ENCODE measurements at regions not wholly inside any gene's neighbourhood (a gene's known extent, or its start where the extent isn't known, plus 50 kb on each side); places are given as distances from the start of the nearest gene placed in this dataset.

GRCh38 chr16:79400462-79401149 is 199.9 kb downstream of the MAF start:
- Histone ChIP-seq H3K27me3 (ENCODE audit: low read depth) (no peaks in the 10 kb centered on the region), H3K36me3 (no peaks in the 10 kb centered on the region), H3K4me3 (no peak overlapping the region), H3K9me3 (no peaks in the 10 kb centered on the region), H3K4me1 (no peaks in the 10 kb centered on the region), H3K27ac (no peak overlapping the region)
- intact Hi-C loops (cut with DNase I) = no loop called here
- DNase-seq (no peak), ATAC-seq (no peak)
- no peak for TF ChIP-seq CTCF (IDR thresholded peaks at IDR 0.05)

- intact Hi-C loops (cut with DNase I) = no loop called here
- Histone ChIP-seq H3K27me3 (ENCODE audit: low read depth) (no peaks in the 10 kb centered on the region), H3K9me3 (no peaks in the 10 kb centered on the region), H3K27ac (no peak overlapping the region), H3K4me3 (no peak overlapping the region), H3K4me1 (no peaks in the 10 kb centered on the region), H3K36me3 (no peaks in the 10 kb centered on the region)
- no peak for TF ChIP-seq CTCF (IDR thresholded peaks at IDR 0.05)
- DNase-seq (no peak), ATAC-seq (no peak)
Observed at GRCh38 chr16:79395591-79395990, 204.9 kb downstream of the MAF start.

GRCh38 chr16:79394206-79394605 is 206.3 kb downstream of the MAF start:
- H3K4me3 ChIP-seq = no peak overlapping the region
- no peaks in the 10 kb centered on the region for H3K27me3 ChIP-seq (ENCODE audit: low read depth)
- no peak overlapping the region for H3K27ac ChIP-seq
- no peaks in the 10 kb centered on the region for H3K9me3 ChIP-seq
- TF ChIP-seq CTCF (IDR thresholded peaks at IDR 0.05) = no peak
- ATAC-seq (no peak), DNase-seq (no peak)
- intact Hi-C loops (cut with DNase I) = no loop called here
- H3K4me1 ChIP-seq = no peaks in the 10 kb centered on the region
- H3K36me3 ChIP-seq = no peaks in the 10 kb centered on the region

GRCh38 chr16:79393564-79393963 is 207.0 kb downstream of the MAF start:
- TF ChIP-seq CTCF (IDR thresholded peaks at IDR 0.05) = no peak
- intact Hi-C loops (cut with DNase I) = no loop called here
- Histone ChIP-seq H3K36me3 (no peaks in the 10 kb centered on the region), H3K4me3 (no peak overlapping the region), H3K27ac (no peak overlapping the region), H3K27me3 (ENCODE audit: low read depth) (no peaks in the 10 kb centered on the region), H3K4me1 (no peaks in the 10 kb centered on the region), H3K9me3 (no peaks in the 10 kb centered on the region)
- ATAC-seq (no peak), DNase-seq (no peak)

- Histone ChIP-seq H3K27ac (no peak overlapping the region), H3K4me1 (no peaks in the 10 kb centered on the region), H3K4me3 (no peak overlapping the region), H3K36me3 (no peaks in the 10 kb centered on the region), H3K9me3 (no peaks in the 10 kb centered on the region), H3K27me3 (ENCODE audit: low read depth) (no peaks in the 10 kb centered on the region)
- DNase-seq (no peak), ATAC-seq (no peak)
- intact Hi-C loops (cut with DNase I) = no loop called here
- no peak for TF ChIP-seq CTCF (IDR thresholded peaks at IDR 0.05)
Observed at GRCh38 chr16:79393127-79393526, 207.4 kb downstream of the MAF start.
